GM19328 (cell line): ENCODE measurements at regions not wholly inside any gene's neighbourhood (a gene's known extent, or its start where the extent isn't known, plus 50 kb on each side); places are given as distances from the start of the nearest gene placed in this dataset.

Experiments used
- ATAC-seq: cut with Tn5 transposase; IDR thresholded peaks from one replicate; pipeline ENCODE4 v1.9.1; 2021; ENCODE audit warnings: mild to moderate bottlenecking, moderate library complexity; ENCODE audit not compliant: unreplicated experiment

GRCh38 chr1:55505326-55505725 lies 290.2 kb upstream of the USP24 start:
- ATAC-seq, result no peak

GRCh38 chr1:55504306-55504731 lies 289.2 kb upstream of the USP24 start:
- ATAC-seq, result no peak

GRCh38 chr1:55503663-55504305 lies 288.6 kb upstream of the USP24 start:
- no peak for ATAC-seq

GRCh38 chr1:55500601-55501000 lies 285.4 kb upstream of the USP24 start:
- ATAC-seq, result no peak

- ATAC-seq, result no peak
These were observed 275.4 kb upstream of the USP24 start for GRCh38 chr1:55490547-55490946.

GRCh38 chr1:55484173-55484572 lies 269.0 kb upstream of the USP24 start:
- no peak for ATAC-seq

GRCh38 chr1:55483523-55483922 lies 268.4 kb upstream of the USP24 start:
- no peak for ATAC-seq

- no peak for ATAC-seq
These were observed 266.5 kb upstream of the USP24 start for GRCh38 chr1:55481634-55482033.

- no peak for ATAC-seq
These were observed 265.0 kb upstream of the USP24 start for GRCh38 chr1:55480029-55480795.

- ATAC-seq, result no peak
These were observed 263.6 kb upstream of the USP24 start for GRCh38 chr1:55478742-55479141.

- ATAC-seq, result no peak
These were observed 262.8 kb upstream of the USP24 start for GRCh38 chr1:55477953-55478352.

- ATAC-seq, result no peak
These were observed 261.4 kb upstream of the USP24 start for GRCh38 chr1:55476445-55477015.

- no peak for ATAC-seq
These were observed 259.1 kb upstream of the USP24 start for GRCh38 chr1:55474168-55474786.

- no peak for ATAC-seq
These were observed 258.5 kb upstream of the USP24 start for GRCh38 chr1:55473661-55474060.

- ATAC-seq, result no peak
These were observed 257.6 kb upstream of the USP24 start for GRCh38 chr1:55472784-55473183.

GRCh38 chr1:55472115-55472514 lies 257.0 kb upstream of the USP24 start:
- no peak for ATAC-seq

- no peak for ATAC-seq
These were observed 253.1 kb upstream of the USP24 start for GRCh38 chr1:55468142-55468795.

GRCh38 chr1:55466921-55467320 lies 251.8 kb upstream of the USP24 start:
- no peak for ATAC-seq

GRCh38 chr1:55466373-55466772 lies 251.2 kb upstream of the USP24 start:
- no peak for ATAC-seq

GRCh38 chr1:55464550-55464949 lies 249.4 kb upstream of the USP24 start:
- ATAC-seq, result no peak

GRCh38 chr1:55463814-55464475 lies 248.8 kb upstream of the USP24 start:
- no peak for ATAC-seq
